ENCODE measurements at regions not wholly inside any gene's neighbourhood (a gene's known extent, or its start where the extent isn't known, plus 50 kb on each side); places are given as distances from the start of the nearest gene placed in this dataset.

DNA sequence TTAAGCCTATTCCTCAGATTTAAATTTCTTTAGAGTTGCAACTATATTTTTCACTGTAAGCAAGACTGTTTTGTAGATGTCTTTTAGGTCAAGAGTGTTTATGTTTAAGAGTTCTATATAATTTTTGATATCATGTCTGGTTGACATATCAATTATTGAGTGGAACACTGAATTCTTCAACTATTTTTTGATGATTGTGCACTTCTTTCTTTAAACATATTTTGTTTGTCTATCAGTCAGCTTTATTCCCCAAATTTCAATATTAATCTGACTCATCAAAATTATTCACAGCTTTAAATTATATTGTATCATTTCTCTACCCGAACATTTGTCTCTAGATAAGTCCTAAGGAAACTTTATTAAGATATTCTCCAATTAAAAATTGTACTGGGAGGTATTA is 933.6 kb upstream of the ROBO1 start:
- TF ChIP-seq CTCF (IDR thresholded peaks at IDR 0.05) (no peak), POLR2A (IDR thresholded peaks at IDR 0.05; ENCODE audit: low read length) (no peak)

Measured in A549 (cell line).